KMS-11 (cell line): ENCODE measurements at regions not wholly inside any gene's neighbourhood (a gene's known extent, or its start where the extent isn't known, plus 50 kb on each side); places are given as distances from the start of the nearest gene placed in this dataset.
"Not testable (repeated sequence)": the region's sequence is repeated elsewhere in the genome, so short reads cannot be mapped to it uniquely, and the experiment has no call there.

Experiments used
- H2AFZ ChIP-seq: fragments of 200-600 bp; sonication (generic); 2 replicates; pipeline ENCODE4 v1.6.1; 2016; ENCODE audit warnings: antibody characterized with exemption, mixed run types, low read depth
- H3K27ac ChIP-seq: fragments of 200-600 bp; sonication (generic); 2 replicates; pipeline ENCODE4 v1.6.1; 2016; ENCODE audit warnings: mild to moderate bottlenecking, mixed run types
- H3K27me3 ChIP-seq: fragments of 200-600 bp; sonication (generic); 2 replicates; pipeline ENCODE4 v1.6.1; 2017; ENCODE audit warnings: mild to moderate bottlenecking, low read depth, mixed run types, moderate library complexity; ENCODE audit not compliant: insufficient read depth
- H3K36me3 ChIP-seq: fragments of 200-600 bp; sonication (generic); 2 replicates; pipeline ENCODE4 v1.6.1; 2017; ENCODE audit warnings: mild to moderate bottlenecking, mixed run types; ENCODE audit not compliant: insufficient read depth
- H3K4me1 ChIP-seq: fragments of 200-600 bp; sonication (generic); 2 replicates; pipeline ENCODE4 v1.6.1; 2016; ENCODE audit warnings: mild to moderate bottlenecking, low read depth, mixed run types; ENCODE audit not compliant: poor library complexity, severe bottlenecking
- H3K4me2 ChIP-seq: fragments of 200-600 bp; sonication (generic); 2 replicates; pipeline ENCODE4 v1.7.0; 2016; ENCODE audit warnings: mild to moderate bottlenecking, mixed run types
- H3K4me3 ChIP-seq: fragments of 200-600 bp; sonication (generic); IDR thresholded peaks from 2 replicates; pipeline ENCODE4 v1.6.1; 2017; ENCODE audit warnings: low read depth, low read length, mixed read lengths; ENCODE audit not compliant: insufficient read depth
- H3K79me2 ChIP-seq: fragments of 200-600 bp; sonication (generic); 2 replicates; pipeline ENCODE4 v1.6.1; 2016; ENCODE audit warnings: low read depth, mixed run types; ENCODE audit not compliant: insufficient read depth
- H3K9ac ChIP-seq: fragments of 200-600 bp; sonication (generic); 2 replicates; pipeline ENCODE4 v1.6.1; 2016; ENCODE audit warnings: mild to moderate bottlenecking, mixed run types
- H4K20me1 ChIP-seq: fragments of 200-600 bp; sonication (generic); 2 replicates; pipeline ENCODE4 v1.6.1; 2016; ENCODE audit warnings: mild to moderate bottlenecking, mixed run types; ENCODE audit not compliant: insufficient read depth
- TF ChIP-seq, protein P1 (sequence below): fragments of 200-600 bp; sonication (generic); conservative IDR thresholded peaks from 2 replicates; pipeline ENCODE4 v1.6.1; 2017; ENCODE audit warnings: low read depth, mild to moderate bottlenecking, antibody characterized with exemption, low read length, moderate library complexity, mixed read lengths

DNA sequence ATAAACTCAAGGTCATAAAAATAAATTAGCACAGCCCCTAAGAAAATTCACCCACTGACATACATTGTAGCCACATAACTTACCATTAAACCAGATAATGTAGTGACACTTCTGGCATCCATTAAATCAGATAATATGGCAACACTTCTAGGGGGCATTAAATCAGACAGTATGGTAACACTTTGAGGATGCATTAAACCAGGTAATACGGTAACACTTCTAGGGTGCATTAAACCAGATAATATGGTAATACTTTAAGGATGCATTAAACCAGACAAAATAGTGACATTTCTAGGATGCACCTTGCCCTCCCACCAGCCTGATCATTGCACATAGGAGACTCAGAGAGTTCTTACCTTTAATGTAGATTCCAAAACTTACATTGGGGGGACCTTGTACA, 1220.5 kb upstream of the TMEM132C start:
- Histone ChIP-seq H3K9ac (no peak overlapping the region), H3K4me2 (no peak overlapping the region), H3K4me3 (no peak overlapping the region), H3K79me2 (no peaks in the 10 kb centered on the region), H3K27me3 (no peaks in the 10 kb centered on the region), H3K36me3 (no peaks in the 10 kb centered on the region), H3K27ac (no peak overlapping the region), H4K20me1 (no peaks in the 10 kb centered on the region), H2AFZ (no peak overlapping the region), H3K4me1 (no peaks in the 10 kb centered on the region)
- TF ChIP-seq, protein P1, sequence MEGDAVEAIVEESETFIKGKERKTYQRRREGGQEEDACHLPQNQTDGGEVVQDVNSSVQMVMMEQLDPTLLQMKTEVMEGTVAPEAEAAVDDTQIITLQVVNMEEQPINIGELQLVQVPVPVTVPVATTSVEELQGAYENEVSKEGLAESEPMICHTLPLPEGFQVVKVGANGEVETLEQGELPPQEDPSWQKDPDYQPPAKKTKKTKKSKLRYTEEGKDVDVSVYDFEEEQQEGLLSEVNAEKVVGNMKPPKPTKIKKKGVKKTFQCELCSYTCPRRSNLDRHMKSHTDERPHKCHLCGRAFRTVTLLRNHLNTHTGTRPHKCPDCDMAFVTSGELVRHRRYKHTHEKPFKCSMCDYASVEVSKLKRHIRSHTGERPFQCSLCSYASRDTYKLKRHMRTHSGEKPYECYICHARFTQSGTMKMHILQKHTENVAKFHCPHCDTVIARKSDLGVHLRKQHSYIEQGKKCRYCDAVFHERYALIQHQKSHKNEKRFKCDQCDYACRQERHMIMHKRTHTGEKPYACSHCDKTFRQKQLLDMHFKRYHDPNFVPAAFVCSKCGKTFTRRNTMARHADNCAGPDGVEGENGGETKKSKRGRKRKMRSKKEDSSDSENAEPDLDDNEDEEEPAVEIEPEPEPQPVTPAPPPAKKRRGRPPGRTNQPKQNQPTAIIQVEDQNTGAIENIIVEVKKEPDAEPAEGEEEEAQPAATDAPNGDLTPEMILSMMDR = no peak

DNA sequence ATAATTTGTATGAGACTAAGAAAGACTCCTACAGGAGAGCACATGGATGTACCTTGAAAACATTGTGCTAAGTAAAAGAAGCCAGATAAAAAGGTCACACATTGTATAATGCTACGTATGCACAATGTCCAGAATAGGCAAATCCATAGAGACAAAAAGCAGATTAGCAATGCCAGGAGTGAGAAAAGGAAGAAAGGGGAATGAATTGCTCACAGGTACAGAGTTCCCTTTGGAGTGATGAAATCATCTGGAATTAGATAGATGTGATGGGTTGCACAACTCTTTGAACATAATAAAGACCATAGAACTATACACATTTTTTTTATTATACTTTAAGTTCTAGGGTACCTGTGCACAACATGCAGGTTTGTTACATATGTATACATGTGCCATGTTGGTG, 1218.9 kb upstream of the TMEM132C start:
- Histone ChIP-seq H3K4me3 (no peak overlapping the region), H3K9ac (no peak overlapping the region), H3K4me1 (no peaks in the 10 kb centered on the region), H3K36me3 (no peaks in the 10 kb centered on the region), H3K79me2 (no peaks in the 10 kb centered on the region), H3K27me3 (no peaks in the 10 kb centered on the region), H3K4me2 (no peak overlapping the region), H4K20me1 (no peaks in the 10 kb centered on the region), H3K27ac (no peak overlapping the region), H2AFZ (no peak overlapping the region)
- TF ChIP-seq, protein P1 = no peak

DNA sequence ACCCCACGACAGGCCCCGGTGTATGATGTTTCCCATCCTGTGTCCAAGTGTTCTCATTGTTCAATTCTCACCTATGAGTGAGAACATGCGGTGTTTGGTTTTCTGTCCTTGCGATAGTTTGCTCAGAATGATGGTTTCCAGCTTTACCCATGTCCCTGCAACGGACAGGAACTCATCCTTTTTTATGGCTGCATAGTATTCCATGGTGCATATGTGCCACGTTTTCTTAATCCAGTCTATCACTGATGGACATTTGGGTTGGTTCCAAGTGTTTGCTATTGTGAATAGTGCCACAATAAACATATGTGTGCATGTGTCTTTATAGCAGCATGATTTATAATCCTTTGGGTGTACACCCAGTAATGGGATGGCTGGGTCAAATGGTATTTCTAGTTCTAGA, 1218.4 kb upstream of the TMEM132C start:
- H3K36me3 ChIP-seq, H3K27me3 ChIP-seq, H3K4me3 ChIP-seq, H3K79me2 ChIP-seq, H2AFZ ChIP-seq, H3K4me2 ChIP-seq, H3K4me1 ChIP-seq, H4K20me1 ChIP-seq, H3K27ac ChIP-seq, H3K9ac ChIP-seq: not testable (repeated sequence)

DNA sequence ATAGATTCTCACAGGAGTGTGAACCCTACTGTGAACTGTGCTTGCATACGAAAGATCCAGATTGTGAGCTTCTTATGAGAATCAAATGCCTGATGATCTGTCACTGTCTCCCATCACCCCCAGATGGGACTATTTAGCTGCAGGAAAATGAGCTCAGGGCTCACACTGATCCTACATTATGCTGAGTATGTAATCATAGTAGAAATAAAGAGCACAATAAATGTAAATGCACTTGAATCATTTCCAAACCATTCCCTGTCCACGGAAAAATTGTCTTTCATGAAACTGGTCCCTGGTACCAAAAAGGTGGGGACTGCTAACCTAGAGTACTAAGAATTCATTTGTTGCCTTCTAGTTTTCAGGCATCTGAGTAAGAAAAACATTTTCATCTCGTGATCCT, 1215.8 kb upstream of the TMEM132C start:
- Histone ChIP-seq H3K4me3 (no peak overlapping the region), H3K36me3 (no peaks in the 10 kb centered on the region), H2AFZ (no peak overlapping the region), H3K27ac (no peak overlapping the region), H3K79me2 (no peaks in the 10 kb centered on the region), H4K20me1 (no peaks in the 10 kb centered on the region), H3K4me2 (no peak overlapping the region), H3K9ac (no peak overlapping the region), H3K4me1 (no peaks in the 10 kb centered on the region), H3K27me3 (no peaks in the 10 kb centered on the region)
- TF ChIP-seq, protein P1 = no peak

DNA sequence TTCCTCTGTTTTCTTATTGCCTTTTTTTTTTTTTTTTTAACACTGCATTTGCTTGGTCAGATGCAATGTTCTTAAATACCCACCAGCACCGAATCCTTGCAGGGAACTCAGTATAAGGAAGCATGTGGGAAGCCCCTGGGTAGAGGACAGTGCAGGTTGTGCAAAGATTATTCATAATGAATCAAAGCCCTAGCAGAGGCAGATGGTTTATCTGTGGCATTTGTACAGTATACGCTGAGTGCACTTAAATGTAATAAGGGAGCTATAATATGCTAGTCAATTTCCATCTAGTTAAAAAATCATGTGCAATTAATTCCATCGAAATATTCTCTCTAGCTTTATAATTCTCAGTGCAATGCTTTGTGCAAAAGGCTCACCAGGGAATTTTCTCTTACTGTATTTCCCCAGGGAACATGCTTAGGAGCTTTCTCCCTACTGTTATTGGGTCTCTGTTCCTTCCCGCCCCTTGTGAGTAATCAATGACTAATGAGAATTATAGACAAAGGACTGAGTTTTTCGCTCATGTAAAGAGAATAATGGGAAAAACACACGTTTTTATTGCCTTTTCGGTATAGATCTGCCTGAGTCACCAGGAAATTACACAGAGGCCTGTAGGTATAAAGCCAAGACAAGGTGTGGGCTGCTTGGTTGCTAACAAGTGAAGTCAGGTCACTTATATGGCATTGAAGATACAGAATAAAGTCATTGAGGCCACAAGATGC, 1214.3 kb upstream of the TMEM132C start:
- TF ChIP-seq, protein P1 = no peak
- Histone ChIP-seq H3K4me1 (no peaks in the 10 kb centered on the region), H3K27ac (no peak overlapping the region), H3K36me3 (no peaks in the 10 kb centered on the region), H3K4me3 (no peak overlapping the region), H4K20me1 (no peaks in the 10 kb centered on the region), H3K27me3 (no peaks in the 10 kb centered on the region), H2AFZ (no peak overlapping the region), H3K79me2 (no peaks in the 10 kb centered on the region), H3K4me2 (no peak overlapping the region), H3K9ac (no peak overlapping the region)
